MM.1S (cell line): ENCODE measurements at regions not wholly inside any gene's neighbourhood (a gene's known extent, or its start where the extent isn't known, plus 50 kb on each side); places are given as distances from the start of the nearest gene placed in this dataset.

Experiments used
- DNase-seq: peaks from one replicate; pipeline ENCODE4 v3.0.0-alpha.2; 2015
- H2AFZ ChIP-seq: fragments of 300-600 bp; sonication (generic); 2 replicates; pipeline ENCODE4 v1.6.0; 2016; ENCODE audit warnings: antibody characterized with exemption, low read length
- H3F3A ChIP-seq: fragments of 300-600 bp; sonication (generic); 2 replicates; pipeline ENCODE4 v1.6.1; 2016; ENCODE audit warnings: mild to moderate bottlenecking, antibody characterized with exemption, low read length, moderate library complexity, mixed read lengths; ENCODE audit not compliant: insufficient read depth
- H3K27ac ChIP-seq: fragments of 300-600 bp; sonication (generic); 2 replicates; pipeline ENCODE4 v1.5.1; 2016; ENCODE audit warnings: mild to moderate bottlenecking, low read length
- H3K27me3 ChIP-seq: fragments of 300-600 bp; sonication (generic); replicated peaks from 2 replicates; pipeline ENCODE4 v1.6.0; 2016; ENCODE audit warnings: low read length; ENCODE audit not compliant: insufficient read depth
- H3K36me3 ChIP-seq: fragments of 300-600 bp; sonication (generic); replicated peaks from 2 replicates; pipeline ENCODE4 v1.6.1; 2016; ENCODE audit warnings: mild to moderate bottlenecking, low read length, mixed read lengths; ENCODE audit not compliant: insufficient read depth
- H3K4me1 ChIP-seq: fragments of 300-600 bp; sonication (generic); 2 replicates; pipeline ENCODE4 v1.6.1; 2016; ENCODE audit warnings: low read length, mixed read lengths
- H3K4me2 ChIP-seq: fragments of 300-600 bp; sonication (generic); 2 replicates; pipeline ENCODE4 v1.6.0; 2016; ENCODE audit warnings: low read depth, low read length
- H3K4me3 ChIP-seq: fragments of 300-600 bp; sonication (generic); 2 replicates; pipeline ENCODE4 v1.5.1; 2016; ENCODE audit warnings: low read length, mixed read lengths
- H3K79me2 ChIP-seq: fragments of 300-600 bp; sonication (generic); 2 replicates; pipeline ENCODE4 v1.6.1; 2016; ENCODE audit warnings: mixed run types, low read length, mixed read lengths
- H3K9ac ChIP-seq: fragments of 300-600 bp; sonication (generic); 2 replicates; pipeline ENCODE4 v1.6.1; 2016; ENCODE audit warnings: low read length, mixed read lengths
- H3K9me2 ChIP-seq: fragments of 300-600 bp; sonication (generic); replicated peaks from 2 replicates; pipeline ENCODE4 v1.6.1; 2016; ENCODE audit warnings: mild to moderate bottlenecking, low read length, mixed read lengths; ENCODE audit not compliant: insufficient read depth
- H3K9me3 ChIP-seq: fragments of 300-600 bp; sonication (generic); replicated peaks from 2 replicates; pipeline ENCODE4 v1.6.1; 2016; ENCODE audit warnings: mild to moderate bottlenecking, low read length, mixed read lengths; ENCODE audit not compliant: insufficient read depth
- H4K20me1 ChIP-seq: fragments of 300-600 bp; sonication (generic); 2 replicates; pipeline ENCODE4 v1.6.1; 2016; ENCODE audit warnings: mild to moderate bottlenecking, low read length, moderate library complexity, mixed read lengths; ENCODE audit not compliant: insufficient read depth
- CTCF ChIP-seq: fragments of 300-600 bp; sonication (generic); IDR thresholded peaks from 2 replicates; pipeline ENCODE4 v1.5.1; 2016; ENCODE audit warnings: antibody characterized with exemption, low read length, mixed read lengths
- EZH2 ChIP-seq: fragments of 300-600 bp; sonication (generic); optimal IDR thresholded peaks from 2 replicates; pipeline ENCODE3; 2017; ENCODE audit warnings: low read depth, mild to moderate bottlenecking, antibody characterized with exemption, low read length, mixed read lengths
- EZH2phosphoT487 ChIP-seq: fragments of 300-600 bp; sonication (generic); IDR thresholded peaks from 2 replicates; pipeline ENCODE4 v1.6.1; 2018; ENCODE audit warnings: antibody characterized with exemption, low read length

- Histone ChIP-seq H3K36me3 (no peaks in the 10 kb centered on the region), H3K9ac (no peak overlapping the region), H3F3A (no peaks in the 10 kb centered on the region), H3K9me2 (no peaks in the 10 kb centered on the region), H3K79me2 (no peaks in the 10 kb centered on the region), H3K9me3 (no peaks in the 10 kb centered on the region), H3K27me3 (no peaks in the 10 kb centered on the region), H3K4me1 (no peaks in the 10 kb centered on the region), H3K27ac (no peak overlapping the region), H3K4me3 (no peak overlapping the region), H3K4me2 (no peak overlapping the region), H4K20me1 (no peaks in the 10 kb centered on the region), H2AFZ (no peak overlapping the region)
- TF ChIP-seq CTCF (no peak), EZH2 (no peak), EZH2phosphoT487 (no peak)
- no peak for DNase-seq
These were observed 132.3 kb upstream of the IRX3 start for GRCh38 chr16:54418903-54419302.

- no peaks in the 10 kb centered on the region for H3K4me1 ChIP-seq
- no peaks in the 10 kb centered on the region for H3K9me3 ChIP-seq
- no peak for DNase-seq
These were observed 130.8 kb upstream of the IRX3 start for GRCh38 chr16:54417384-54417783.

GRCh38 chr16:54414671-54415070 lies 128.1 kb upstream of the IRX3 start:
- Histone ChIP-seq H3K4me2 (no peak overlapping the region), H3K27me3 (no peaks in the 10 kb centered on the region), H3F3A (no peaks in the 10 kb centered on the region), H3K4me3 (no peak overlapping the region), H3K27ac (no peak overlapping the region), H3K9ac (no peak overlapping the region), H3K9me2 (no peaks in the 10 kb centered on the region), H3K79me2 (no peaks in the 10 kb centered on the region), H3K4me1 (no peaks in the 10 kb centered on the region), H4K20me1 (no peaks in the 10 kb centered on the region), H3K36me3 (no peaks in the 10 kb centered on the region), H3K9me3 (no peaks in the 10 kb centered on the region), H2AFZ (no peak overlapping the region)
- no peak for TF ChIP-seq EZH2phosphoT487
- TF ChIP-seq CTCF: no peak
- no peak for TF ChIP-seq EZH2
- DNase-seq: no peak

More at GRCh38 chr16:54417384-54417783, 130.8 kb upstream of the IRX3 start:
- H4K20me1 ChIP-seq: no peaks in the 10 kb centered on the region
- no peak overlapping the region for H2AFZ ChIP-seq
- H3K9me2 ChIP-seq: no peaks in the 10 kb centered on the region
- no peak overlapping the region for H3K9ac ChIP-seq
- no peaks in the 10 kb centered on the region for H3K36me3 ChIP-seq
- no peaks in the 10 kb centered on the region for H3F3A ChIP-seq
- no peak overlapping the region for H3K4me2 ChIP-seq
- no peak for TF ChIP-seq EZH2phosphoT487
- TF ChIP-seq CTCF: no peak
- no peak for TF ChIP-seq EZH2
- H3K79me2 ChIP-seq: no peaks in the 10 kb centered on the region
- H3K27me3 ChIP-seq: no peaks in the 10 kb centered on the region
- H3K4me3 ChIP-seq: no peak overlapping the region
- H3K27ac ChIP-seq: no peak overlapping the region
